Sigmoid colon (tissue), 4 donors: ENCODE measurements at regions not wholly inside any gene's neighbourhood (a gene's known extent, or its start where the extent isn't known, plus 50 kb on each side); places are given as distances from the start of the nearest gene placed in this dataset.
"Not testable (repeated sequence)": the region's sequence is repeated elsewhere in the genome, so short reads cannot be mapped to it uniquely, and the experiment has no call there.

Source experiments
- EP300 ChIP-seq, 4 donors: sonication (generic); formaldehyde crosslinking; IDR thresholded peaks; one replicate each; pipeline ENCODE4 v1.6.1; 2017; ENCODE audit warnings: antibody characterized with exemption in 4 of 4
- TF ChIP-seq, protein P1 (sequence below), 4 experiments: fragments of 450-650 bp in 3 of 4; fragments of 200-600 bp in 1 of 4; IDR thresholded peaks; one replicate each; pipeline ENCODE4 v1.5.1; 2016 to 2019; ENCODE audit warnings: antibody characterized with exemption in 4 of 4, mild to moderate bottlenecking in 3 of 4, moderate library complexity in 2 of 4

DNA sequence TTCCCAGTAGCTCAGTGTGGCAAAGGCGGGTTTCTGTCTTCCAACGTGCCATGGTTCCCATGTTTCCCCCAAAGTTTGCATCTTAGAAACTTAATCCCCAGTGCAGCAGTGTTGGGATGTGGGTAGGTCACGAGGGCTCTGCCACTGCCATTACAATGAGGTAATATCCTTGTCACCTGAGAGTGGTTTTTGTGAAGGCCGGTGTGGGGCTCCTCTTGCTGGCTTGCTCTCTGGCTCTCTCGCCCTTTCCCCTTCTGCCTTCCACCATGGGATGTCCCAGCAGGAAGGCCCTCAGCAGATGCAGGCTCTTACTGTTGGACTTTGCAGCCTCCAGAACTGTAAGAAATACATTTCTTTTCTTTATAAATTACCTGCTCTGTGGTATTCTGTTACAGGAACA, 187.9 kb downstream of the OR4M2 start:
- TF ChIP-seq, protein P1, sequence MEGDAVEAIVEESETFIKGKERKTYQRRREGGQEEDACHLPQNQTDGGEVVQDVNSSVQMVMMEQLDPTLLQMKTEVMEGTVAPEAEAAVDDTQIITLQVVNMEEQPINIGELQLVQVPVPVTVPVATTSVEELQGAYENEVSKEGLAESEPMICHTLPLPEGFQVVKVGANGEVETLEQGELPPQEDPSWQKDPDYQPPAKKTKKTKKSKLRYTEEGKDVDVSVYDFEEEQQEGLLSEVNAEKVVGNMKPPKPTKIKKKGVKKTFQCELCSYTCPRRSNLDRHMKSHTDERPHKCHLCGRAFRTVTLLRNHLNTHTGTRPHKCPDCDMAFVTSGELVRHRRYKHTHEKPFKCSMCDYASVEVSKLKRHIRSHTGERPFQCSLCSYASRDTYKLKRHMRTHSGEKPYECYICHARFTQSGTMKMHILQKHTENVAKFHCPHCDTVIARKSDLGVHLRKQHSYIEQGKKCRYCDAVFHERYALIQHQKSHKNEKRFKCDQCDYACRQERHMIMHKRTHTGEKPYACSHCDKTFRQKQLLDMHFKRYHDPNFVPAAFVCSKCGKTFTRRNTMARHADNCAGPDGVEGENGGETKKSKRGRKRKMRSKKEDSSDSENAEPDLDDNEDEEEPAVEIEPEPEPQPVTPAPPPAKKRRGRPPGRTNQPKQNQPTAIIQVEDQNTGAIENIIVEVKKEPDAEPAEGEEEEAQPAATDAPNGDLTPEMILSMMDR (IDR thresholded peaks at IDR 0.05), result not testable (repeated sequence)
- not testable (repeated sequence) for TF ChIP-seq EP300 (IDR thresholded peaks at IDR 0.05)
